Erythroblast (primary cell): ENCODE measurements at regions not wholly inside any gene's neighbourhood (a gene's known extent, or its start where the extent isn't known, plus 50 kb on each side); places are given as distances from the start of the nearest gene placed in this dataset.

Source experiments
- GATA1 ChIP-seq: IDR thresholded peaks from 2 replicates; pipeline ENCODE4 v1.6.1; 2011; ENCODE audit warnings: low read depth, mild to moderate bottlenecking, control low read depth, low read length, moderate library complexity
- POLR2A ChIP-seq: IDR thresholded peaks from 2 replicates; pipeline ENCODE4 v1.6.1; 2011; ENCODE audit warnings: mild to moderate bottlenecking, low read length

GRCh38 chr16:20192801-20193200 is 119.1 kb upstream of the GPR139 start:
- no peak for TF ChIP-seq POLR2A
- TF ChIP-seq GATA1, result no peak
